ENCODE measurements at regions not wholly inside any gene's neighbourhood (a gene's known extent, or its start where the extent isn't known, plus 50 kb on each side); places are given as distances from the start of the nearest gene placed in this dataset.

GRCh38 chr3:164655462-164655861 lies 422.8 kb downstream of the SI start:
- H3K4me1 ChIP-seq (ENCODE audit: control insufficient read depth in 2 of 2, insufficient read depth in 2 of 2, low read length in 1 of 2): no peaks in the 10 kb centered on the region
- WGBS, 2 donors: 53 to 62% methylated on average over 2 of the region's 2 CpGs
- H3K4me3 ChIP-seq (ENCODE audit: low read depth in 1 of 2, low read length in 2 of 2): no peak overlapping the region
- H3K27me3 ChIP-seq (ENCODE audit: control insufficient read depth in 1 of 2, insufficient read depth in 2 of 2, low read length in 2 of 2): no peaks in the 10 kb centered on the region
- H3K36me3 ChIP-seq (ENCODE audit: control insufficient read depth in 2 of 2, insufficient read depth in 2 of 2, low read length in 1 of 2): no peaks in the 10 kb centered on the region
- H3K27ac ChIP-seq (ENCODE audit: low read depth in 2 of 2, low read length in 1 of 2): no peak overlapping the region
- no peaks in the 10 kb centered on the region for H3K9me3 ChIP-seq (ENCODE audit: control insufficient read depth in 2 of 2, insufficient read depth in 1 of 2, low read depth in 1 of 2, low read length in 1 of 2)

- H3K4me3 ChIP-seq (ENCODE audit: low read depth in 1 of 2, low read length in 2 of 2): no peak overlapping the region
- no peaks in the 10 kb centered on the region for H3K27me3 ChIP-seq (ENCODE audit: control insufficient read depth in 1 of 2, insufficient read depth in 2 of 2, low read length in 2 of 2)
- 65 to 78% methylated on average over 4 of the region's 4 CpGs for WGBS, 2 donors
- H3K9me3 ChIP-seq (ENCODE audit: control insufficient read depth in 2 of 2, insufficient read depth in 1 of 2, low read depth in 1 of 2, low read length in 1 of 2): no peaks in the 10 kb centered on the region
- H3K4me1 ChIP-seq (ENCODE audit: control insufficient read depth in 2 of 2, insufficient read depth in 2 of 2, low read length in 1 of 2): no peaks in the 10 kb centered on the region
- no peak overlapping the region for H3K27ac ChIP-seq (ENCODE audit: low read depth in 2 of 2, low read length in 1 of 2)
- no peaks in the 10 kb centered on the region for H3K36me3 ChIP-seq (ENCODE audit: control insufficient read depth in 2 of 2, insufficient read depth in 2 of 2, low read length in 1 of 2)
Measured at GRCh38 chr3:164641071-164641470, 437.2 kb downstream of the SI start.

GRCh38 chr3:164640591-164640990 lies 437.7 kb downstream of the SI start:
- H3K4me1 ChIP-seq (ENCODE audit: control insufficient read depth in 2 of 2, insufficient read depth in 2 of 2, low read length in 1 of 2): no peaks in the 10 kb centered on the region
- H3K27ac ChIP-seq (ENCODE audit: low read depth in 2 of 2, low read length in 1 of 2): no peak overlapping the region
- H3K4me3 ChIP-seq (ENCODE audit: low read depth in 1 of 2, low read length in 2 of 2): no peak overlapping the region
- no peaks in the 10 kb centered on the region for H3K27me3 ChIP-seq (ENCODE audit: control insufficient read depth in 1 of 2, insufficient read depth in 2 of 2, low read length in 2 of 2)
- no peaks in the 10 kb centered on the region for H3K36me3 ChIP-seq (ENCODE audit: control insufficient read depth in 2 of 2, insufficient read depth in 2 of 2, low read length in 1 of 2)
- H3K9me3 ChIP-seq (ENCODE audit: control insufficient read depth in 2 of 2, insufficient read depth in 1 of 2, low read depth in 1 of 2, low read length in 1 of 2): no peaks in the 10 kb centered on the region

- no peaks in the 10 kb centered on the region for H3K27me3 ChIP-seq (ENCODE audit: control insufficient read depth in 1 of 2, insufficient read depth in 2 of 2, low read length in 2 of 2)
- H3K4me1 ChIP-seq (ENCODE audit: control insufficient read depth in 2 of 2, insufficient read depth in 2 of 2, low read length in 1 of 2): no peaks in the 10 kb centered on the region
- no peak overlapping the region for H3K27ac ChIP-seq (ENCODE audit: low read depth in 2 of 2, low read length in 1 of 2)
- WGBS, 2 donors: 66 to 69% methylated on average over 1 of the region's 1 CpG
- no peaks in the 10 kb centered on the region for H3K36me3 ChIP-seq (ENCODE audit: control insufficient read depth in 2 of 2, insufficient read depth in 2 of 2, low read length in 1 of 2)
- no peaks in the 10 kb centered on the region for H3K9me3 ChIP-seq (ENCODE audit: control insufficient read depth in 2 of 2, insufficient read depth in 1 of 2, low read depth in 1 of 2, low read length in 1 of 2)
- no peak overlapping the region for H3K4me3 ChIP-seq (ENCODE audit: low read depth in 1 of 2, low read length in 2 of 2)
Measured at GRCh38 chr3:164620956-164621355, 457.3 kb downstream of the SI start.

GRCh38 chr3:164620423-164620822 lies 457.9 kb downstream of the SI start:
- no peaks in the 10 kb centered on the region for H3K9me3 ChIP-seq (ENCODE audit: control insufficient read depth in 2 of 2, insufficient read depth in 1 of 2, low read depth in 1 of 2, low read length in 1 of 2)
- WGBS, 2 donors: 72 to 79% methylated on average over 4 of the region's 4 CpGs

GRCh38 chr3:164612751-164613150 lies 465.5 kb downstream of the SI start:
- H3K36me3 ChIP-seq (ENCODE audit: control insufficient read depth in 2 of 2, insufficient read depth in 2 of 2, low read length in 1 of 2): no peaks in the 10 kb centered on the region
- H3K4me1 ChIP-seq (ENCODE audit: control insufficient read depth in 2 of 2, insufficient read depth in 2 of 2, low read length in 1 of 2): no peaks in the 10 kb centered on the region
- H3K4me3 ChIP-seq (ENCODE audit: low read depth in 1 of 2, low read length in 2 of 2): no peak overlapping the region
- no peak overlapping the region for H3K27ac ChIP-seq (ENCODE audit: low read depth in 2 of 2, low read length in 1 of 2)
- H3K9me3 ChIP-seq (ENCODE audit: control insufficient read depth in 2 of 2, insufficient read depth in 1 of 2, low read depth in 1 of 2, low read length in 1 of 2): no peaks in the 10 kb centered on the region
- H3K27me3 ChIP-seq (ENCODE audit: control insufficient read depth in 1 of 2, insufficient read depth in 2 of 2, low read length in 2 of 2): no peaks in the 10 kb centered on the region

More at GRCh38 chr3:164620423-164620822, 457.9 kb downstream of the SI start:
- Histone ChIP-seq H3K27ac (ENCODE audit: low read depth in 2 of 2, low read length in 1 of 2) (no peak overlapping the region), H3K36me3 (ENCODE audit: control insufficient read depth in 2 of 2, insufficient read depth in 2 of 2, low read length in 1 of 2) (no peaks in the 10 kb centered on the region), H3K27me3 (ENCODE audit: control insufficient read depth in 1 of 2, insufficient read depth in 2 of 2, low read length in 2 of 2) (no peaks in the 10 kb centered on the region), H3K4me1 (ENCODE audit: control insufficient read depth in 2 of 2, insufficient read depth in 2 of 2, low read length in 1 of 2) (no peaks in the 10 kb centered on the region), H3K4me3 (ENCODE audit: low read depth in 1 of 2, low read length in 2 of 2) (no peak overlapping the region)

- H3K4me3 ChIP-seq (ENCODE audit: low read depth in 1 of 2, low read length in 2 of 2): no peak overlapping the region
- no peaks in the 10 kb centered on the region for H3K36me3 ChIP-seq (ENCODE audit: control insufficient read depth in 2 of 2, insufficient read depth in 2 of 2, low read length in 1 of 2)
- WGBS, 2 donors: 59 to 68% methylated on average over 7 of the region's 7 CpGs
- H3K4me1 ChIP-seq (ENCODE audit: control insufficient read depth in 2 of 2, insufficient read depth in 2 of 2, low read length in 1 of 2): no peaks in the 10 kb centered on the region
- H3K9me3 ChIP-seq (ENCODE audit: control insufficient read depth in 2 of 2, insufficient read depth in 1 of 2, low read depth in 1 of 2, low read length in 1 of 2): no peaks in the 10 kb centered on the region
- no peak overlapping the region for H3K27ac ChIP-seq (ENCODE audit: low read depth in 2 of 2, low read length in 1 of 2)
- H3K27me3 ChIP-seq (ENCODE audit: control insufficient read depth in 1 of 2, insufficient read depth in 2 of 2, low read length in 2 of 2): no peaks in the 10 kb centered on the region
Measured at GRCh38 chr3:164608554-164609276, 469.6 kb downstream of the SI start.

GRCh38 chr3:164604687-164605086 lies 473.6 kb downstream of the SI start:
- Histone ChIP-seq H3K4me3 (ENCODE audit: low read depth in 1 of 2, low read length in 2 of 2) (no peak overlapping the region), H3K27me3 (ENCODE audit: control insufficient read depth in 1 of 2, insufficient read depth in 2 of 2, low read length in 2 of 2) (no peaks in the 10 kb centered on the region), H3K27ac (ENCODE audit: low read depth in 2 of 2, low read length in 1 of 2) (no peak overlapping the region), H3K36me3 (ENCODE audit: control insufficient read depth in 2 of 2, insufficient read depth in 2 of 2, low read length in 1 of 2) (no peaks in the 10 kb centered on the region), H3K9me3 (ENCODE audit: control insufficient read depth in 2 of 2, insufficient read depth in 1 of 2, low read depth in 1 of 2, low read length in 1 of 2) (no peaks in the 10 kb centered on the region), H3K4me1 (ENCODE audit: control insufficient read depth in 2 of 2, insufficient read depth in 2 of 2, low read length in 1 of 2) (no peaks in the 10 kb centered on the region)
- WGBS, 2 donors: 52 to 54% methylated on average over 4 of the region's 4 CpGs

GRCh38 chr3:164577667-164578210 lies 500.6 kb downstream of the SI start:
- Histone ChIP-seq H3K36me3 (ENCODE audit: control insufficient read depth in 2 of 2, insufficient read depth in 2 of 2, low read length in 1 of 2) (no peaks in the 10 kb centered on the region), H3K27ac (ENCODE audit: low read depth in 2 of 2, low read length in 1 of 2) (no peak overlapping the region), H3K4me3 (ENCODE audit: low read depth in 1 of 2, low read length in 2 of 2) (no peak overlapping the region), H3K27me3 (ENCODE audit: control insufficient read depth in 1 of 2, insufficient read depth in 2 of 2, low read length in 2 of 2) (no peaks in the 10 kb centered on the region), H3K9me3 (ENCODE audit: control insufficient read depth in 2 of 2, insufficient read depth in 1 of 2, low read depth in 1 of 2, low read length in 1 of 2) (peaks cover 0 to 3% of the 10 kb centered on the region in 2 donors), H3K4me1 (ENCODE audit: control insufficient read depth in 2 of 2, insufficient read depth in 2 of 2, low read length in 1 of 2) (no peaks in the 10 kb centered on the region)
- 85 to 90% methylated on average over 2 of the region's 2 CpGs for WGBS, 2 donors

- Histone ChIP-seq H3K27me3 (ENCODE audit: control insufficient read depth in 1 of 2, insufficient read depth in 2 of 2, low read length in 2 of 2) (no peaks in the 10 kb centered on the region), H3K4me3 (ENCODE audit: low read depth in 1 of 2, low read length in 2 of 2) (no peak overlapping the region), H3K9me3 (ENCODE audit: control insufficient read depth in 2 of 2, insufficient read depth in 1 of 2, low read depth in 1 of 2, low read length in 1 of 2) (no peaks in the 10 kb centered on the region), H3K4me1 (ENCODE audit: control insufficient read depth in 2 of 2, insufficient read depth in 2 of 2, low read length in 1 of 2) (no peaks in the 10 kb centered on the region), H3K36me3 (ENCODE audit: control insufficient read depth in 2 of 2, insufficient read depth in 2 of 2, low read length in 1 of 2) (no peaks in the 10 kb centered on the region), H3K27ac (ENCODE audit: low read depth in 2 of 2, low read length in 1 of 2) (no peak overlapping the region)
- WGBS, 2 donors: 80 to 82% methylated on average over 4 of the region's 4 CpGs
Measured at GRCh38 chr3:164572436-164572835, 505.9 kb downstream of the SI start.
